Glomerular visceral epithelial cell (primary cell): ENCODE measurements at regions not wholly inside any gene's neighbourhood (a gene's known extent, or its start where the extent isn't known, plus 50 kb on each side); places are given as distances from the start of the nearest gene placed in this dataset.
"Not testable (repeated sequence)": the region's sequence is repeated elsewhere in the genome, so short reads cannot be mapped to it uniquely, and the experiment has no call there.

Source experiments
- DNase-seq: peaks from one replicate; pipeline ENCODE4 v3.0.0-alpha.2; 2016; ENCODE audit errors: extremely low spot score

DNA sequence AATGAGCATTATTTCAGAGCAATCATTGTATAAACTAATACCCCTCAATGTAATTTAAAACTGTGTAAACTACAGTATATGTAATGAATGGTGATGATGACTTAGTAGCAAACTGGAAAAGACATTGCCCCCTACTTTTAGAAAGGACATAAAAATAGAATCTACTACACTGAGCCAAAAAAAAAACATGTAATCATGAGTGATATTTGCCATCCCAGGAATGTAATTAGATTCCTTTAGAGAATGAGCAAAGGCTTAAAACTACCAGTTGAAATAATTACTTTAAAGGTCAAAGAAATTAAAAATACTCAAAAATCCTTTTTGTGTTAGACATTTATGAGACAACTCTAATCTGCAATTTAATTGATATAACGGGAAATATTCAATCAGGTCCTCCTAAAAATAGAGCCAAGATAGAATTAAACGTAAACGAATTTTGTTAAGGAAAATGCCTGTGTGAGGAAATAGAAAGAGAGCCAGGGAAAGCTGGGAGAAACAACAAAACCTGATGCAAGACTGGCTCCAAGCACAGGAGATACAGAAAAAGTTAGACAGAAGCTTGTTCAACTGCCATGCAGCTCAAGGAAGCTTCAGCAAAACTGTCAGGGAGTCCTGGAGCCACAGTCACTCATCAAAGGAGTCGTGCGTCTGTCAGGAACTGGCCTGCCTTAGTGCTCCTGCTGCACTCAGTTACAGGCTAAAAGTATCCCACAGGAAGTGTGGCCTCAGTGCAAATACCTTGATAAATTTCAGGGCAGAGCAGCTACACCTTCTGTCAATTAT lies 655.7 kb upstream of the INTU start:
- DNase-seq = no peak

DNA sequence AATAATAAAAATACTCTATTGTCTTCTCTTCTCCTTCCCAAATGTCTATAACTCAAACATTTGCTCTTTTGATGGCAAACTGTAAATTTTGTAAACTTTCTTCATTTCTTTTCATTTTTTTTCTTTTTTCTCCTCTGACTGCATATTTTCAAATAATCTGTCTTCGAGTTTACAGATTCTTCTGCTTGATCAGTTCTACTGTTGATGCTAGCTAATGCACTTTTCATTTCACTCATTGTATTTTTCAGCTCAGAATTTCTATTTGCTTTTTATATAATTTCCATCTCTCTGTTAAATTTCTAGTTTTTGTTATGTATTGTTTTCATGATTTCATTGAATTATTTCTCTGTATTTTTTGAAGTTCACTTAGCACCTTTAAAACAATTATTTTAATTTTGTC lies 646.8 kb upstream of the INTU start:
- no peak for DNase-seq

DNA sequence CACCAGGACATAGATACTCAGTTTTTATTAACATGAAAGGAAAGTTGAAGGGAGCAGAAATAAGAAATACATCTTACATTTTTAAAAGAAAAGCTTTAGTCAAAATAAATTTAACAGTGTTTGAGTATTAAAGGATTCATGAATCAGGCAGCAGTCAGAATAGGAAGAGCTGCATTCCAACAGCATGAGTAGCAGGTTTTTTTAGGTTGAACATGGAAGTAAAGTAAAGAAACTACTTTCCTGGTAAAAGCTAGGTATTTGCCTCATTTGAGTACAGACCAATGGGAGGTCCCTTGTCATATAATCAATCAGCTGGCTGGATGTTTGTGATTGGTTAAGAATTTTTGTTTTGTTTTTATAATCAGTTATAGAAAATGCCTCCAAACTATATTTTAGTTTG lies 645.9 kb upstream of the INTU start:
- peak; percentile 2 for DNase-seq

DNA sequence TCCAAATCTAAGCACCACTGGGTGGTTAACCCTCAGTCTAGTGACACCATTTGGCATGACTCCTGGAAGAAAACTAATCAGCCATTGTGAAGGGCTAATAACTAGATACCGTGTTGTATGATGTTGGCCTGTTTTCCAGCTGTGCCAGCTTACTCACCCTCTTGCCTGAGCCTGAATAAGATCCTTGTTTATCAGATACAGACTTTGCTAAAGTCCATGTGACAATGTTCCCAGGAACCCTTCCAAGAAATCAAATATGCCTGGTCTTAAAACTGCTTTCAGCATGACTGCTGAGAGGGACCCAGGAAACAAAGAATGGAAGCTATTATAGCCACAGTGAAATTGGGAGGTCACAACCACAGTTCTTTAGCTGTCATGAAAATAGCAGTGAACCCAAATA lies 640.8 kb upstream of the INTU start:
- no peak for DNase-seq

DNA sequence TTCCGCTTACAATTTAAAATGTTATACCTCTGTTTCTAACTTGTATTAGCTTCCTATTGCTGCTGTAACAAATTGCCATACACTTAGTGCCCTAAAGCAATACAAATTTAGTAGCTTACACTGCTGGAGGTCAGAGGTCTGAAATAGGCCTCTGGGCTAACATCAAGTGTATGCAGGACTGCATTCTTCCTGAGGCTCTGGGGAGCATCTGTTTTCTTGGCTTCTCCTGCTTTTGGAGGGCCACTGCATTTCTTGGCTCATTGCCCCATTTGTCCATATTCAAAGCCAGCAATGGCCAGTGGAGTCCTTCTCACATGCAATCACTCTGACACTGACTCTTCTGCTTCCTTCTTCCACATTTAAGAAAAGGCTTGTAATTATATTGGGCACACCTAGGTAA lies 639.8 kb upstream of the INTU start:
- no peak for DNase-seq

DNA sequence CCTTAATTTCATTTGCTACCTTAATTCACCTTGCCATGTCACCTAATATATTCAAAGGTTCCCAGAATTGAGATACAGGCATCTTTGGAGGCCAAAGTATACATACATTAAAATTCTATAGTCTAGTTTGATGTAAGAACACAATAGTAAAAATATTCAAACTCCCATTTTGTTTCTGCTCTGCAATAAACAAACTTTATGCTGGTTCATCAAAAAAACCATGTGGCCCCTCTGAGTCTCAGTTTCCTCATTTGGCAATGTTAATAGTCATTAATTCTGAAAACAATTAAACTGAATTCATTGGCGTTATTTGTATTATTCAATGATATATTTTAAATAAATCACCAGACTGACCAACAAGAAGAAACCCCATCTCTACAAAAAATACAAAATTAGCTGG lies 639.4 kb upstream of the INTU start:
- no peak for DNase-seq

DNA sequence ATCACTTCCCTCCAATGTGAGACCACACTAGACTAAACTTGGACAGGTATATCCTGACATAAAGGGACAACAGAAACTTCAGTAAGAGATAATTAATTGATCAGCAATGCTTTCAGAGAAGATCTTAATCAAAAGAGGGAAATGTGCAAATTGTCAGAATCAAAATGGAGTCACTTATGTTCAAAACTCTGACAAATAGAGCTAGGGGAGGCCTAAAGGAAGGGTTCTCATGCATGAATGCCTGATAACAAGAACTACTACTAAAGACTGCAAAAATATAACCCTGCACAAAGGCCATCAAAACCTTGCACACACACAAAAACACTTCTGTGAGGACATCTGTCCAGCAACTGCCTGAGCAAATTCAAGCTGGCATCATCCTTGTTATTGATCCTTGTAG lies 637.5 kb upstream of the INTU start:
- no peak for DNase-seq

DNA sequence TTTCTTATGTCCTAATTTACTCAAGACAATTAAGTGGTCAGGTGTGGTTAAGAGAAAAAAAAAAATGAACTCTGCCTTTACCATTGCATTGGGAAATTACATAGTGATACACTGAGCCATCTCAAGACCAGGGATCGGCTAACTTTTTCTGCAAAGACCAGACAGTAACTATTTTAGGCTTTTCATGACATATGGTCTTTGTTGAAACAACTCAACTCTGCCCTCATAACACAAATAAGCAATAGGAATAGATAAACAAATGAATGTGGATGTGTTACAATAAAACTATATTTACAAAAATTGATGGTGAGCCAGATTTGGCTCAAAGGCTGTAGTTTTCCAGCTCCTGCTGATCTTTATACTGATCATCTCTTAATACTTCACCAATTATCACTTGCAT lies 632.6 kb upstream of the INTU start:
- no peak for DNase-seq

DNA sequence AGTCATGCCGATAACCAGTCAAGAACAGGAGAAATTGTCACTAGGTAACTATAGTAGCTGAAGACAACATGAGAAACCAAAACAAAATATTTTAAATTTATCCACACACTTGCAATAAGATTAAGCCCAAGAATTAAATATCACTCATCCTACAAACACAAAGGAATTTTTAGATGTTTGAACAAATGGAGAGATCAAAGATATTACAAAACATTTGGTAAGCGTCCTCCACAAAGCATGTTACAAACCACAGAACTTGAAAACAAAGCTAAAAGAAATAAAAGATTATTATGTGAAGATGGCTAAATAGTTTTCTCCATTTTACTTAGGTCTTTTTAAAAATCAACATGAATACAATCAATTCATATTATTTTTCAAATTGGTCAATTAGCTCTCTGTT lies 631.9 kb upstream of the INTU start:
- DNase-seq = no peak

DNA sequence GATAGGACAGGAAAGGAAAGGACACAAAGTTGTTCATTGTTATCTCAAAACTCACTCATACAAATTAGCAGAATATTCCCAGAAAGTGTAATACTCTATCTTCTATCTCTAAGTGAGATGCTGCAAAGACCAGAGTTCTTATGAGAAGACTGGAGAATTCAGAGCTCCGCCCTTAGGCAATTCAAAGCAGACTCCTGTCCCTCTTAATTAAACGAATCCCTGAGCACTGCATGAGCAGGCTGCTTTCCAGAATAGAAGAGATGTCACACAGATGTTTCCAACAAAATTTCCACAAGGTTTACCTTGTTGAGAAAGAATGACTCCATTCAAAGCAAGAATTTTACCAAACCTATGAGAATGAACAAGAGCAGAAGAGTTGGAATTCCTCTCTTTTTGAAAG lies 630.8 kb upstream of the INTU start:
- DNase-seq = no peak

DNA sequence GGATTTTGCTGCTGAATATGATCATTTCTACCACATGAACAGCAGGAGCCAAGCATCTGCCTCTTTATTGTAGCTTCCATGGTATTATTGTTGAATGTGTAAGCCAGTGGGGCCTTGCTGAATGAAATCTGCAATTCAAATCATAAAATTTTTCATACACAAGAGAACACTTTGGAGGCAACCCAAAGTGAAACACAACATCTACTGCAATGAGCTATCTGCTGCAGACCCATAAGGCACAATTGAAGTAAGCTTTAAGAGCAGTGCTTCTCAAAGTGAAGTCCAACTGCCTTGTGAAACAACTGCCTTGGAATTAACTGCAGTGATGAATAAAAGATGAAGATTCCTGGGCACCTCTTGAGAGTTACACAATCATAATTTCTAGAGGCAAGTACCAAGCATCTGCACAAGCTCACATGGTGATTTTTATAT lies 626.3 kb upstream of the INTU start:
- DNase-seq = no peak

DNA sequence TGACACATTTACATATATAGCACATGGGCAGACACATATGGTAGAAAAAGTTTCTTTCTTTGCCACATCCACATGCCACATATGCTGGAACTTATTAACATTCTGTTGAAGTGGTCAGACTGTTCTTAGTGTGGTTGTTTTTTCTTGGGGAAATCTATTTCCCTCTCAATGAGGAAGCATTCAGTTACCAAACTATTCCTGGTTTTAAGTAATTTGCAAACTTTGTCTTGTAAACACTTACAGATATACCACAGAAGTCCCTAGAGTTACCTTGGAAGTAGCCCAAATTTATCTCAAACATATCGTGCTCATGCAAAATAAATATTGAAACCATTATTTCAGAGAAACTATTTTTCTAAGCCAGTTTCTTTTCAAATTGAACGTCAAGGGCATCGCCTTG lies 625.5 kb upstream of the INTU start:
- DNase-seq = no peak

DNA sequence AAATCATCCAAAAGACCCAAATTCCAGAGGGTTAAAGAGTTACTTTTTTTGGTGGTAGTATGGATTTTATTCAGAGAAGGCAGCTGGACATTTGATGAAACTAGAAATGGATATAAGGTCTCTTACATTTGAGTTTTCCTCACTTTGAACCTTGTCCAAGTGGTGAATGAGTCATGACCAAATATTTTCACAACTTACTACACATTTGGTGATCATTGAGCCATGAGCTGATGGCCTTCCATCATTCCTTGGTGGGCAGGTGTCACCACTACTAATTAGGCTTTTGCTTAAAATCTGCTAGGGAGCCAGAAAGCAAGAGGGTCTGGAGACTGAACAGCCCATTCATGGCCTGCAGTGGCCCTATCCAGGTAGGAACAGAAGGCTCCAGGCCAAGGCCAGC lies 620.2 kb upstream of the INTU start:
- DNase-seq = peak; percentile 81

DNA sequence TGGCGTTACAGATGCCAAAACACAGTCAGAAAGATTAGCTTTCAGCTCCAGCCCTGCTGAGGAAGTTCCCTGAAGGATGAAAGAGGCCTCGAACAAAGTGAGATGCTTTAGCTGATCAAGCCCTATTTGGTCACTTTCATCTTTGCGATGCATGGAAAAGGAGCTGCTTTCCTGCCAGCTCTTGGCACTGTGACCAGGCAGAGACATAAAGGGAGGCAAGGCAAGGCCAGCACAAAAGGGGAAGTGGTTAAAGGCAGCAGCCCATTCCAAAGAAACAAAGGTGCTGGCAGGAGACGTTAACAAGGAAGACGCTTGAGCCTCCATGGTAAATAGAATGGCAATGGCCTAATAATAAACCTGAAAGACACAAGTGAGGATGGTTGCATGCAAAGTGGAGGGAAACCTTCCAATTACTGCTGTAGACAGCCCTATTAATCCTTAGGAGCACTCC lies 617.1 kb upstream of the INTU start:
- DNase-seq = no peak

DNA sequence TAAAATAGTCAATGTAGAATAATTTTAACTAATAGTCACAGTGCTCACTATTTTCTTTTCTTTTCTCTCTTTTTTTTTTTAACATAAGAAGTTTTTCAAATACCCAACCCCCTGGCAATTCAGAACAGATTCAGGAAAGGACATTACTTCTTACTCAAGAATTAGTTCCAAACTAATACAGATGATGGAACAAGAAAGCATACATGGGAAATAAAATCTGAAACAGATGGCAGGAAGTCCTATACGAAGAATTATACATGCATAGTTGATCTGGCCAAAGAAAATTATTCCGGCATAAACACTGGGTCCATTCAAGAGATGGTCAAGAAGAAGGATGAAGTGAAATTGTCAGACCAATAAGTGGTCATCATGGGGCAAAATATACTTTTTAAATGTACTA lies 614.4 kb upstream of the INTU start:
- DNase-seq = no peak

DNA sequence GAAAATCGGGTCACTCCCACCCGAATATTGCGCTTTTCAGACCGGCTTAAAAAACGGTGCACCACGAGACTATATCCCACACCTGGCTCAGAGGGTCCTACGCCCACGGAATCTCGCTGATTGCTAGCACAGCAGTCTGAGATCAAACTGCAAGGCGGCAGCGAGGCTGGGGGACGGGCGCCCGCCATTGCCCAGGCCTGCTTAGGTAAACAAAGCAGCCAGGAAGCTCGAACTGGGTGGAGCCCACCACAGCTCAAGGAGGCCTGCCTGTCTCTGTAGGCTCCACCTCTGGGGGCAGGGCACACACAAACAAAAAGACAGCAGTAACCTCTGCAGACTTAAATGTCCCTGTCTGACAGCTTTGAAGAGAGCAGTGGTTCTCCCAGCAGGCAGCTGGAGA lies 611.9 kb upstream of the INTU start:
- not testable (repeated sequence) for DNase-seq

DNA sequence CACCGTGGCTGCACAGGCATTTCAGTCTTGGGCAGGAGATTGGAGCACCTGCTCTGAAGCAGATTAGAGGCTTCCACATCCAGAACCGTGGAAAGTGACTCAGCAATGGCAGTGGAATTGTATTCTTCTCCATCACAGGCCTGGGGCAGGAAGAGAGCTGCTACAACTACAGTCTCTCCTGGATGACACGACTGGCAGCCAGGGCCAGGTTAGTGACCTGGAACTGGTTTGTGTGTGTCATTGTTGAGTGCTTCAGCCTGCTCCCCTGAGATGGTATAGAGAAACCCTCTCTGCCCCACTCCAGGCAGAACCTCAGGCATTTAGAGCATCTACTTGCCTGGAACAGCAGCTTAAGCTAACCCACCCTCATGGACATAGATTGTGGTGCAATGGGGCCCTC lies 596.5 kb upstream of the INTU start:
- peak; percentile 44 for DNase-seq

DNA sequence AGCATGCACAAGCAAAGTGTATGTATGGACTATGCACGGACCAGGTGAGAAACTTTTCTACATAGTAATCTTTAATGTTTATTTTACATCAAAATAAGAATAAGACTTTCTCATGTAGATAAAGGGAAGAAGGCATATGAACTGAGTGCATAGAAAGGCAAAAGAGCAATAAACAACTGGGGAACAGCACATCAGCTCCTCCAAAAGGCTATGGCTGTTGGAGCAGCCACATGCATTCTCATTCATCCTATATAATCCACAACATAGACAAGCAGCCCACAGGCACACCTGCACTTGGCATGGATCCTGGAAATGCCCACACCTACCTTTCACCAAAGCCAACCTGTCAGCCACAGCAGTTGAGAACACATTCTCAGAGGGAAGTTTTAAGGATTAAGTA lies 586.9 kb upstream of the INTU start:
- DNase-seq = no peak

DNA sequence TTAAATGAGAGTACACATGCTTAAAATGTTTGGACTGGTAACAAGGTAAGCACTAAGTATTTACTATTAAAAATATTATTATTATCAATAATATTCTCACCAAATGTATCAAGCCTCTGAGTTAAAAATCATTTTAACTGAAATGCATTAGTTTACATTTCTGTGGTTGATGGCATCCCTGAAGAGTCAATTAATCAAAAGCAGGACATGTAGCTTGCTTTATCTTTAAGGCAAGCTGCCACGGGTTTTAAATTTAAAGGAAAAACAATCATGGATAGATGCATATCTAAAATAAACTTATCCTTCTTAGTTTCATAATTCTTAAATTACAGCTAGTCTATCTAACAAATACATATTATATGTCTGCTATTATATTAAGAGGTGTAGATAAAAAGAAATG lies 584.8 kb upstream of the INTU start:
- no peak for DNase-seq

DNA sequence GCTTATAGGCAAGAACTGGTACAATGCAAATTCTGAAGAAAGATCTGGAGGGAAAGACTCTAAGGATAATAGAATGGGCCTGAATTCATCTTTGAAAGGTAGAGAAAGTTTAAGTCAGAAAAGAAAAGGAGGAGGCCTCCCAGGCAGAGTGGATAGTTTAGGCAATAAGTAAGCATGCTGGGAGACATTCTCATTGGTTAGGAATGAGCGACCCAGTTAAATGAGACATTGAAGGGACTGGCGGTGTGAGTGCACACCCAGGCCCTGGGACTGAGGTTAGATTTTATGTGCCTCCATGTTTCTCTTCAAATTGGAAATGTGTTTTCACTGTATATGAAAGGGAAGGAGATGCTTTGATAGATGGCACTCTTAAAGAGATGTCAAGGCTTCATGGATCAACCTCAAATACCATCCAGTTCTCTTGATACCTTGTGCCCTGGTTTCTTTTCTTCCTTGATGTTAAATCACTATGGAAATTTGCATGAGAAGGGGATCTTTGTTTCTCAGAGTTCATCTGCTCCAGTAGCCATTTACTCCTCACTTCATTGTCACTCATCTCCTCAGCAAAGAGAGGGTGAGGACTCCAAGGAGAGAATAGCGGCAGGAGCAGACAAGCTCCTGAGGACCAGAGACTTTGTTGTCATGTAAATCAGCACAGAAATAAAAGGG lies 584.2 kb upstream of the INTU start:
- no peak for DNase-seq

DNA sequence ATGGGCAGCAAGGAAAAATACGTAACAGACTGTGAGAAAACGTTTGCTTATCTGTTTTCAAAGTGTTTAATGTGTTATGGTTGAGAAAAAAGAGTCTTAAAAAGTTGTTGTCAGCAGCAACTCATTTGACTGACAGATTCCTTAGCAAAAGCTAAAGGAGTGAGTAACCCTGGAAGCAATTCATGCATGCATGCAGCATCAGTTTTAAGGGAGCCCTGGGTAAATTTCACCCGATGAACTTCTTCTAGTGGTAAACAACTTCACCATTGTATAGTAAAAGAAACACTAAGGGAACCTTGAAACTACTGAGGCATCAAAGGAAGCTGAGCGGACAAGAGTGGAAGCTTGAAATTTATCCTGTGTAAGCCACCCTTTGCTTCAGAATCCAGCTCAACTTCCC lies 583.2 kb upstream of the INTU start:
- peak; percentile 44 for DNase-seq

DNA sequence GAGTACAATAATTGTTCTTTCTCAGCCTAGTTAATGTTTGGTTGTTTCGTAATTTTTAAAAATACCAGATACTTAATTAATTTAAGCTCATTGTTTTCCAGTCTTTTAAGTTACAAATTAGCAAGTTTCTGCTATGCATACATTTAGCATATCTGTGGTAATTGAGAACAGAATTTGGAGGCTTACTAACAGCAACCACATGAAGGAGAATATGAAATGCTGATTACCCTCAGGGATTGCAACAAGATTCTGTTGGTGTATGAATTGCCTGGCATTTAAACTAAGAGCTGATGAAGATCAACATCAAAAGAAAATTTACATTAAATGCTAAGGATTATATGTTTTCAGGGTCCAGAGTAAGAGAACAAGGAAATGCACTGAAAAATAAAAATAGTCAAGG lies 580.0 kb upstream of the INTU start:
- no peak for DNase-seq

DNA sequence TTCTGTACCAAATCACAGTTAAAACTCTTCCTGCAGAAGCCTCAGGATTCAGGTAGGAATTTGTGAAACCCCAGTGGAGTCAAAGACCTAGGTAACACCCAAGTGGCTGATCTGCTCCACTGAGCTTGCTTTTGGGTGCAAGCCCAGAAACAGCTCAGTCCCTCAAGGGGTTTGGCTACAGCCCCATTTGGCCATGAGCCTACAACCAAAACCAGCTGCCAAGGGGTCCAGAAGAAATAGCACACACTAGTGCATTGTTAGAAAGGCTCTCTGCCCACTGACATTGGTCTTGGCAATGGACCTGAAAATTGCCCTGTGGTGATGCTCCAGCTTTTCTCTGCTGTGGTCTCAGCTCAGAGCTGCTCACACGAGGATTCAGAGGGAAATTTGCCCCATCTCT lies 577.4 kb upstream of the INTU start:
- peak; percentile 96 for DNase-seq

DNA sequence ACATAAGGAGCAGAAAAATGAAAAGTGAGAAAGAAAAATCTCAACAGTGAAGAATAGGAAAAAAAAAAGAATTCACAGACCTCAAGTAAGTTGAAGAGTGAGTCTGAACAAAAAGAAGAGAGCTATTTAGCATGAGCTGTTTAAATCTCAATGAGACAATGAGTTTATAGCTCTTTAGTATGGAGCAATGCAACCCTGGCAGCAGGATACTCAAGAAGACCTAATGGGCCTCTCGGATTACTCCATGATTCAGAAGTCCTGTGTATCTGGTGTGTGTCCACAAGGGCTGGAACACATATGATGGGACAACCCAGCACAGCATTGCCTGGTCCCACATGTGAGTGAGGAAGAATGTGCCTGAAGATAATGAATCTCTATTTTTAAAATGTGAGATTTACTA lies 563.1 kb upstream of the INTU start:
- no peak for DNase-seq
